ENCODE measurements at regions not wholly inside any gene's neighbourhood (a gene's known extent, or its start where the extent isn't known, plus 50 kb on each side); places are given as distances from the start of the nearest gene placed in this dataset.

DNA sequence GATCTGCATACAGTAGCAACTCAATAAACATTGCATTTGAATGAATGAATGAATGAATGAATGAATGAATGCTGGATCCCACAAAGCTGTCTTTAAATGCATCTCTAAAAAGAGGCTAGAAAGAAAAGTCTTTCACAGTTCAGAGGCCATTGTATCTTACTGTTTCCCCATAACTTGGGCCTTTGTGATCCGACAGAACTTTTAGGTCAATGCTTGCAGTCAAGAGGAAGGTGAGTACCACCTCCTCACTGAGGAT is 119.9 kb upstream of the COPS8 start:
- DNase-seq (ENCODE audit: low spot score) (no peak), ATAC-seq (no peak)
- TF ChIP-seq, protein P1, sequence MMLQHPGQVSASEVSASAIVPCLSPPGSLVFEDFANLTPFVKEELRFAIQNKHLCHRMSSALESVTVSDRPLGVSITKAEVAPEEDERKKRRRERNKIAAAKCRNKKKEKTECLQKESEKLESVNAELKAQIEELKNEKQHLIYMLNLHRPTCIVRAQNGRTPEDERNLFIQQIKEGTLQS (CRISPR knock-in tag; conservative IDR thresholded peaks at IDR 0.05): no peak
- no peak for TF ChIP-seq NFATC4 (CRISPR knock-in tag; IDR thresholded peaks at IDR 0.05)
- no peak for TF ChIP-seq SP1 (CRISPR knock-in tag; conservative IDR thresholded peaks at IDR 0.05)
- TF ChIP-seq, protein P2, sequence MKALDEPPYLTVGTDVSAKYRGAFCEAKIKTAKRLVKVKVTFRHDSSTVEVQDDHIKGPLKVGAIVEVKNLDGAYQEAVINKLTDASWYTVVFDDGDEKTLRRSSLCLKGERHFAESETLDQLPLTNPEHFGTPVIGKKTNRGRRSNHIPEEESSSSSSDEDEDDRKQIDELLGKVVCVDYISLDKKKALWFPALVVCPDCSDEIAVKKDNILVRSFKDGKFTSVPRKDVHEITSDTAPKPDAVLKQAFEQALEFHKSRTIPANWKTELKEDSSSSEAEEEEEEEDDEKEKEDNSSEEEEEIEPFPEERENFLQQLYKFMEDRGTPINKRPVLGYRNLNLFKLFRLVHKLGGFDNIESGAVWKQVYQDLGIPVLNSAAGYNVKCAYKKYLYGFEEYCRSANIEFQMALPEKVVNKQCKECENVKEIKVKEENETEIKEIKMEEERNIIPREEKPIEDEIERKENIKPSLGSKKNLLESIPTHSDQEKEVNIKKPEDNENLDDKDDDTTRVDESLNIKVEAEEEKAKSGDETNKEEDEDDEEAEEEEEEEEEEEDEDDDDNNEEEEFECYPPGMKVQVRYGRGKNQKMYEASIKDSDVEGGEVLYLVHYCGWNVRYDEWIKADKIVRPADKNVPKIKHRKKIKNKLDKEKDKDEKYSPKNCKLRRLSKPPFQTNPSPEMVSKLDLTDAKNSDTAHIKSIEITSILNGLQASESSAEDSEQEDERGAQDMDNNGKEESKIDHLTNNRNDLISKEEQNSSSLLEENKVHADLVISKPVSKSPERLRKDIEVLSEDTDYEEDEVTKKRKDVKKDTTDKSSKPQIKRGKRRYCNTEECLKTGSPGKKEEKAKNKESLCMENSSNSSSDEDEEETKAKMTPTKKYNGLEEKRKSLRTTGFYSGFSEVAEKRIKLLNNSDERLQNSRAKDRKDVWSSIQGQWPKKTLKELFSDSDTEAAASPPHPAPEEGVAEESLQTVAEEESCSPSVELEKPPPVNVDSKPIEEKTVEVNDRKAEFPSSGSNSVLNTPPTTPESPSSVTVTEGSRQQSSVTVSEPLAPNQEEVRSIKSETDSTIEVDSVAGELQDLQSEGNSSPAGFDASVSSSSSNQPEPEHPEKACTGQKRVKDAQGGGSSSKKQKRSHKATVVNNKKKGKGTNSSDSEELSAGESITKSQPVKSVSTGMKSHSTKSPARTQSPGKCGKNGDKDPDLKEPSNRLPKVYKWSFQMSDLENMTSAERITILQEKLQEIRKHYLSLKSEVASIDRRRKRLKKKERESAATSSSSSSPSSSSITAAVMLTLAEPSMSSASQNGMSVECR (CRISPR knock-in tag; IDR thresholded peaks at IDR 0.05; ENCODE audit: borderline replicate concordance): no peak
- no peak for TF ChIP-seq ZNF416 (CRISPR knock-in tag; IDR thresholded peaks at IDR 0.05)
- TF ChIP-seq, protein P3, sequence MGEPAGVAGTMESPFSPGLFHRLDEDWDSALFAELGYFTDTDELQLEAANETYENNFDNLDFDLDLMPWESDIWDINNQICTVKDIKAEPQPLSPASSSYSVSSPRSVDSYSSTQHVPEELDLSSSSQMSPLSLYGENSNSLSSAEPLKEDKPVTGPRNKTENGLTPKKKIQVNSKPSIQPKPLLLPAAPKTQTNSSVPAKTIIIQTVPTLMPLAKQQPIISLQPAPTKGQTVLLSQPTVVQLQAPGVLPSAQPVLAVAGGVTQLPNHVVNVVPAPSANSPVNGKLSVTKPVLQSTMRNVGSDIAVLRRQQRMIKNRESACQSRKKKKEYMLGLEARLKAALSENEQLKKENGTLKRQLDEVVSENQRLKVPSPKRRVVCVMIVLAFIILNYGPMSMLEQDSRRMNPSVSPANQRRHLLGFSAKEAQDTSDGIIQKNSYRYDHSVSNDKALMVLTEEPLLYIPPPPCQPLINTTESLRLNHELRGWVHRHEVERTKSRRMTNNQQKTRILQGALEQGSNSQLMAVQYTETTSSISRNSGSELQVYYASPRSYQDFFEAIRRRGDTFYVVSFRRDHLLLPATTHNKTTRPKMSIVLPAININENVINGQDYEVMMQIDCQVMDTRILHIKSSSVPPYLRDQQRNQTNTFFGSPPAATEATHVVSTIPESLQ (CRISPR knock-in tag; IDR thresholded peaks at IDR 0.05): no peak
- no peak for TF ChIP-seq ZNF423 (CRISPR knock-in tag; IDR thresholded peaks at IDR 0.05)
- TF ChIP-seq, protein P4, sequence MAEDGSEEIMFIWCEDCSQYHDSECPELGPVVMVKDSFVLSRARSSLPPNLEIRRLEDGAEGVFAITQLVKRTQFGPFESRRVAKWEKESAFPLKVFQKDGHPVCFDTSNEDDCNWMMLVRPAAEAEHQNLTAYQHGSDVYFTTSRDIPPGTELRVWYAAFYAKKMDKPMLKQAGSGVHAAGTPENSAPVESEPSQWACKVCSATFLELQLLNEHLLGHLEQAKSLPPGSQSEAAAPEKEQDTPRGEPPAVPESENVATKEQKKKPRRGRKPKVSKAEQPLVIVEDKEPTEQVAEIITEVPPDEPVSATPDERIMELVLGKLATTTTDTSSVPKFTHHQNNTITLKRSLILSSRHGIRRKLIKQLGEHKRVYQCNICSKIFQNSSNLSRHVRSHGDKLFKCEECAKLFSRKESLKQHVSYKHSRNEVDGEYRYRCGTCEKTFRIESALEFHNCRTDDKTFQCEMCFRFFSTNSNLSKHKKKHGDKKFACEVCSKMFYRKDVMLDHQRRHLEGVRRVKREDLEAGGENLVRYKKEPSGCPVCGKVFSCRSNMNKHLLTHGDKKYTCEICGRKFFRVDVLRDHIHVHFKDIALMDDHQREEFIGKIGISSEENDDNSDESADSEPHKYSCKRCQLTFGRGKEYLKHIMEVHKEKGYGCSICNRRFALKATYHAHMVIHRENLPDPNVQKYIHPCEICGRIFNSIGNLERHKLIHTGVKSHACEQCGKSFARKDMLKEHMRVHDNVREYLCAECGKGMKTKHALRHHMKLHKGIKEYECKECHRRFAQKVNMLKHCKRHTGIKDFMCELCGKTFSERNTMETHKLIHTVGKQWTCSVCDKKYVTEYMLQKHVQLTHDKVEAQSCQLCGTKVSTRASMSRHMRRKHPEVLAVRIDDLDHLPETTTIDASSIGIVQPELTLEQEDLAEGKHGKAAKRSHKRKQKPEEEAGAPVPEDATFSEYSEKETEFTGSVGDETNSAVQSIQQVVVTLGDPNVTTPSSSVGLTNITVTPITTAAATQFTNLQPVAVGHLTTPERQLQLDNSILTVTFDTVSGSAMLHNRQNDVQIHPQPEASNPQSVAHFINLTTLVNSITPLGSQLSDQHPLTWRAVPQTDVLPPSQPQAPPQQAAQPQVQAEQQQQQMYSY (CRISPR knock-in tag; IDR thresholded peaks at IDR 0.05): no peak
- TF ChIP-seq IRF2 (CRISPR knock-in tag; IDR thresholded peaks at IDR 0.05; ENCODE audit: borderline replicate concordance, low read depth): no peak
- no peak for TF ChIP-seq FOXJ3 (CRISPR knock-in tag; IDR thresholded peaks at IDR 0.05; ENCODE audit: borderline replicate concordance)
- Mint-ChIP-seq H3K27ac (peak overlapping the region; percentile 63; the same call in 1 of the 2 replicates), H3K4me3 (no peak overlapping the region), H3K4me1 (peaks cover 32% of the 10 kb centered on the region), H3K36me3 (no peaks in the 10 kb centered on the region), H3K27me3 (ENCODE audit: low read depth) (peaks cover 8% of the 10 kb centered on the region), H3K9me3 (no peaks in the 10 kb centered on the region)
- ChIA-PET POLR2A (no interaction called here), CTCF (no interaction called here)

DNA sequence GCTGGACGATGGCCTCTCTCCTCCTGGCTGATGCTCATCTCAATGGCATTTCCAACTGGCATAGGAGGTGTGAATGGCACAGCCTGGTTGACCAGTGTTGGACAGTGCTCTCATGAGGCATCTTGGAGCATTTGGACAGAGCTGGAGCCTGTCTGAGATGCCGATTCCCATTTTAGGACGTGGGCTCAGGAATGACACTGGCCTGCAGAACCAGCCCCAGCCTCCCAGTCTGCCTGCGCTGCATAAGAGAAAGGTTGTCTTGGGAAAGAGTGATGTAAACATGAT is 118.2 kb upstream of the COPS8 start:
- peaks cover 8% of the 10 kb centered on the region for H3K27me3 Mint-ChIP-seq (ENCODE audit: low read depth)
- ATAC-seq (no peak), DNase-seq (ENCODE audit: low spot score) (no peak)
- H3K27ac Mint-ChIP-seq: no peak overlapping the region
- H3K4me1 Mint-ChIP-seq: peaks cover 45% of the 10 kb centered on the region
- H3K9me3 Mint-ChIP-seq: no peaks in the 10 kb centered on the region
- no peak overlapping the region for H3K4me3 Mint-ChIP-seq
- POLR2A ChIA-PET: no interaction called here
- CTCF ChIA-PET: no interaction called here
- H3K36me3 Mint-ChIP-seq: no peaks in the 10 kb centered on the region
- no peak for TF ChIP-seq ELF4 (CRISPR knock-in tag; IDR thresholded peaks at IDR 0.05; ENCODE audit: low read depth)
- TF ChIP-seq JUN (CRISPR knock-in tag; IDR thresholded peaks at IDR 0.05): no peak
- TF ChIP-seq, protein P5, sequence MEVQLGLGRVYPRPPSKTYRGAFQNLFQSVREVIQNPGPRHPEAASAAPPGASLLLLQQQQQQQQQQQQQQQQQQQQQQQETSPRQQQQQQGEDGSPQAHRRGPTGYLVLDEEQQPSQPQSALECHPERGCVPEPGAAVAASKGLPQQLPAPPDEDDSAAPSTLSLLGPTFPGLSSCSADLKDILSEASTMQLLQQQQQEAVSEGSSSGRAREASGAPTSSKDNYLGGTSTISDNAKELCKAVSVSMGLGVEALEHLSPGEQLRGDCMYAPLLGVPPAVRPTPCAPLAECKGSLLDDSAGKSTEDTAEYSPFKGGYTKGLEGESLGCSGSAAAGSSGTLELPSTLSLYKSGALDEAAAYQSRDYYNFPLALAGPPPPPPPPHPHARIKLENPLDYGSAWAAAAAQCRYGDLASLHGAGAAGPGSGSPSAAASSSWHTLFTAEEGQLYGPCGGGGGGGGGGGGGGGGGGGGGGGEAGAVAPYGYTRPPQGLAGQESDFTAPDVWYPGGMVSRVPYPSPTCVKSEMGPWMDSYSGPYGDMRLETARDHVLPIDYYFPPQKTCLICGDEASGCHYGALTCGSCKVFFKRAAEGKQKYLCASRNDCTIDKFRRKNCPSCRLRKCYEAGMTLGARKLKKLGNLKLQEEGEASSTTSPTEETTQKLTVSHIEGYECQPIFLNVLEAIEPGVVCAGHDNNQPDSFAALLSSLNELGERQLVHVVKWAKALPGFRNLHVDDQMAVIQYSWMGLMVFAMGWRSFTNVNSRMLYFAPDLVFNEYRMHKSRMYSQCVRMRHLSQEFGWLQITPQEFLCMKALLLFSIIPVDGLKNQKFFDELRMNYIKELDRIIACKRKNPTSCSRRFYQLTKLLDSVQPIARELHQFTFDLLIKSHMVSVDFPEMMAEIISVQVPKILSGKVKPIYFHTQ (CRISPR knock-in tag; IDR thresholded peaks at IDR 0.05): no peak
